ENCODE measurements at regions not wholly inside any gene's neighbourhood (a gene's known extent, or its start where the extent isn't known, plus 50 kb on each side); places are given as distances from the start of the nearest gene placed in this dataset.

DNA sequence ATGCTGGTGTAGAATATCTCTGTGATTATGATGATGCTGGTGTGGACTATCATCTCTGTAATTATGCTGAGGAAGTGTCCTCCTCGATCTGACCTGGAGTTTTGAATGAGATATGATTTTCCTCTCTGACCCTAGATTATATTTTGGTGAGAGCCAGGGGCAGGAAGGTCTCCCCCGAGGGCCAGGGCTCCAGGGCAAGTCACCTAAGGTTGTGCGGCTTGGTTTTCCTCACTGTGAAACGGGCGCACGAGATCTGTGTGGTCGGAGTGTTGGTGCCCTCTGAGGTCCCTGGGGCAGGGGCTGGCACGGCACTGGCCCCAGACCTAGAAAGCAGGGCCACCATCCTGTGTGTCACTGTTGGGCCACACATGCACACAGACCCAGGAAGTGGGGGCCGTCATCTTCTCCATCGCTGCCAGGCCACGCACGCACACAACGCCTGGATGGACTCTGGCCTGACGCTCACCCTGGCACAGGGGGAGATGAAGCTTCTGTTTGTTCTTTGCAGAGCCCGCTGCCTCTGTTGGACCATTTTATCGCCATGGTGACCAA is 67.7 kb upstream of the ZNF469 start:
- TF ChIP-seq, protein P1, sequence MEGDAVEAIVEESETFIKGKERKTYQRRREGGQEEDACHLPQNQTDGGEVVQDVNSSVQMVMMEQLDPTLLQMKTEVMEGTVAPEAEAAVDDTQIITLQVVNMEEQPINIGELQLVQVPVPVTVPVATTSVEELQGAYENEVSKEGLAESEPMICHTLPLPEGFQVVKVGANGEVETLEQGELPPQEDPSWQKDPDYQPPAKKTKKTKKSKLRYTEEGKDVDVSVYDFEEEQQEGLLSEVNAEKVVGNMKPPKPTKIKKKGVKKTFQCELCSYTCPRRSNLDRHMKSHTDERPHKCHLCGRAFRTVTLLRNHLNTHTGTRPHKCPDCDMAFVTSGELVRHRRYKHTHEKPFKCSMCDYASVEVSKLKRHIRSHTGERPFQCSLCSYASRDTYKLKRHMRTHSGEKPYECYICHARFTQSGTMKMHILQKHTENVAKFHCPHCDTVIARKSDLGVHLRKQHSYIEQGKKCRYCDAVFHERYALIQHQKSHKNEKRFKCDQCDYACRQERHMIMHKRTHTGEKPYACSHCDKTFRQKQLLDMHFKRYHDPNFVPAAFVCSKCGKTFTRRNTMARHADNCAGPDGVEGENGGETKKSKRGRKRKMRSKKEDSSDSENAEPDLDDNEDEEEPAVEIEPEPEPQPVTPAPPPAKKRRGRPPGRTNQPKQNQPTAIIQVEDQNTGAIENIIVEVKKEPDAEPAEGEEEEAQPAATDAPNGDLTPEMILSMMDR (IDR thresholded peaks at IDR 0.05), result no peak
- TF ChIP-seq POLR2A (IDR thresholded peaks at IDR 0.05), result no peak
